Neural progenitor cell (in vitro differentiated cells): ENCODE measurements at regions not wholly inside any gene's neighbourhood (a gene's known extent, or its start where the extent isn't known, plus 50 kb on each side); places are given as distances from the start of the nearest gene placed in this dataset.

Source experiments
- CTCF ChIP-seq: fragments of 200-600 bp; sonication (generic); IDR thresholded peaks from 2 replicates; pipeline ENCODE4 v1.5.1; 2017; ENCODE audit warnings: antibody characterized with exemption, mild to moderate bottlenecking
- EZH2 ChIP-seq: fragments of 200-600 bp; sonication (generic); IDR thresholded peaks from 2 replicates; pipeline ENCODE4 v1.6.1; 2017; ENCODE audit warnings: antibody characterized with exemption, mild to moderate bottlenecking, moderate library complexity

DNA sequence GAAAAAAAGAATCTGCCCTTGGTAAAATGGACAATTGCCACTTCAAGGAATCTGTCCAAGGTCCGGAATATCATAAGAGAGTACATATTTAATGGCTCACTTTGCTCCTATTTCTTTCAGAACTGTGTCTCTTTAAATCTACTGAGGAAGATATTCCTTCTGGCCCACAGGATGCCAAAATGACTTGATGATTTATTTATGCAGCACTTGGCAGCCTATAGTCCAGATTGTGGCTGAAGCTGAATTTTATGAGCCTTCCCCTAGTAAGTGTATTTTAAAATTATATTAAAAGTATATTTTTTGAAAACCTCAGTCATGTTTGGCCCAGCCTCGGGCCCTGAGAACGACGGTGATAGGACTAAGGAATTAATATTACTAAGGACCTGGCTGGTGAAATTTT lies 465.1 kb upstream of the HNRNPA3 start:
- TF ChIP-seq CTCF (no peak), EZH2 (no peak)
